CD14-positive monocyte (primary cell): ENCODE measurements at regions not wholly inside any gene's neighbourhood (a gene's known extent, or its start where the extent isn't known, plus 50 kb on each side); places are given as distances from the start of the nearest gene placed in this dataset.

Experiments
- DNase-seq, 3 donors: peaks; one replicate each; pipeline ENCODE4 v3.0.0-alpha.2; 2011 to 2022
- H2AFZ ChIP-seq: 2 replicates; pipeline ENCODE4 v1.6.0; 2012; ENCODE audit warnings: mild to moderate bottlenecking, low read depth, low read length, inconsistent platforms; ENCODE audit not compliant: insufficient read depth, poor library complexity, severe bottlenecking
- H3K27ac ChIP-seq, 2 donors: 1 replicate in 1 of 2; 2 replicates in 1 of 2; pipeline ENCODE4 v1.5.1; 2012 to 2013; ENCODE audit warnings: low read length in 2 of 2, control low read depth in 1 of 2, inconsistent platforms in 1 of 2, low read depth in 1 of 2, mild to moderate bottlenecking in 1 of 2
- H3K27me3 ChIP-seq, 2 donors: one replicate each; pipeline versions ENCODE4 v1.6.0 to v1.6.1; 2011 to 2013; ENCODE audit warnings: low read length in 2 of 2; ENCODE audit not compliant: control insufficient read depth in 2 of 2, insufficient read depth in 2 of 2
- H3K36me3 ChIP-seq, 2 donors: replicated peaks in 1 of 2; 1 replicate in 1 of 2; 2 replicates in 1 of 2; pipeline versions ENCODE4 v1.5.1 to v1.6.1; 2012 to 2013; ENCODE audit warnings: low read length in 2 of 2, control low read depth in 1 of 2, inconsistent platforms in 1 of 2, mild to moderate bottlenecking in 1 of 2; ENCODE audit not compliant: insufficient read depth in 2 of 2, control insufficient read depth in 1 of 2
- H3K4me1 ChIP-seq, 2 donors: 1 replicate in 1 of 2; 2 replicates in 1 of 2; pipeline versions ENCODE4 v1.5.1 to v1.6.1; 2012 to 2013; ENCODE audit warnings: low read length in 2 of 2, control low read depth in 1 of 2, inconsistent platforms in 1 of 2, mild to moderate bottlenecking in 1 of 2, moderate library complexity in 1 of 2; ENCODE audit not compliant: insufficient read depth in 2 of 2, control insufficient read depth in 1 of 2
- H3K4me2 ChIP-seq: replicated peaks from 2 replicates; pipeline ENCODE3; 2012; ENCODE audit warnings: low read length, moderate library complexity, mild to moderate bottlenecking; ENCODE audit not compliant: poor library complexity, severe bottlenecking; ENCODE audit errors: extremely low read depth
- H3K4me3 ChIP-seq, 3 experiments: fragments of 200-600 bp in 1 of 3; sonication (generic) in 1 of 3; replicated peaks in 1 of 3; 1 replicate in 2 of 3; 2 replicates in 1 of 3; pipeline ENCODE4 v1.5.1; 2011 to 2013; ENCODE audit warnings: low read length in 3 of 3, mild to moderate bottlenecking in 3 of 3, control low read depth in 2 of 3, low read depth in 2 of 3, inconsistent platforms in 1 of 3, moderate library complexity in 1 of 3
- H3K79me2 ChIP-seq: 2 replicates; pipeline ENCODE4 v1.6.0; 2012; ENCODE audit warnings: mild to moderate bottlenecking, control low read depth, inconsistent platforms, low read length, moderate library complexity; ENCODE audit not compliant: insufficient read depth
- H3K9ac ChIP-seq: 2 replicates; pipeline ENCODE4 v1.6.0; 2017; ENCODE audit warnings: low read length, mild to moderate bottlenecking; ENCODE audit not compliant: insufficient read depth, poor library complexity, severe bottlenecking
- H3K9me3 ChIP-seq, 2 donors: replicated peaks in 1 of 2; 1 replicate in 1 of 2; 2 replicates in 1 of 2; pipeline versions ENCODE4 v1.5.1 to v1.6.1; 2012 to 2013; ENCODE audit warnings: low read length in 2 of 2, control low read depth in 1 of 2; ENCODE audit not compliant: control insufficient read depth in 1 of 2, insufficient read depth in 1 of 2
- H4K20me1 ChIP-seq: 2 replicates; pipeline ENCODE4 v1.6.0; 2012; ENCODE audit warnings: mild to moderate bottlenecking, low read length, control low read depth, moderate library complexity; ENCODE audit not compliant: insufficient read depth
- H3K27ac Mint-ChIP-seq, 7 donors: one replicate each; pipeline ENCODE4 v1.8.0; 2020; ENCODE audit warnings: mild to moderate bottlenecking in 7 of 7, mixed read lengths in 7 of 7, moderate library complexity in 6 of 7, inconsistent platforms in 2 of 7
- H3K27me3 Mint-ChIP-seq, 3 donors: one replicate each; pipeline ENCODE4 v1.8.0; 2021 to 2022; ENCODE audit warnings: low read depth in 3 of 3, mild to moderate bottlenecking in 3 of 3, mixed read lengths in 3 of 3, moderate library complexity in 3 of 3, inconsistent platforms in 1 of 3
- H3K36me3 Mint-ChIP-seq, 2 donors: one replicate each; pipeline ENCODE4 v1.8.0; 2020; ENCODE audit warnings: mixed read lengths in 2 of 2, inconsistent platforms in 1 of 2, mild to moderate bottlenecking in 1 of 2
- H3K4me1 Mint-ChIP-seq: one replicate; pipeline ENCODE4 v1.8.0; 2020; ENCODE audit warnings: mild to moderate bottlenecking, mixed read lengths
- H3K4me3 Mint-ChIP-seq, 2 donors: one replicate each; pipeline ENCODE4 v1.8.0; 2020; ENCODE audit warnings: mild to moderate bottlenecking in 2 of 2, mixed read lengths in 2 of 2, moderate library complexity in 1 of 2
- H3K9me3 Mint-ChIP-seq, 7 donors: one replicate each; pipeline ENCODE4 v1.8.0; 2020 to 2022; ENCODE audit warnings: mixed read lengths in 7 of 7, mild to moderate bottlenecking in 6 of 7, moderate library complexity in 6 of 7, inconsistent platforms in 2 of 7
- CTCF ChIP-seq: fragments of 200-600 bp; IDR thresholded peaks from one replicate; pipeline ENCODE4 v1.8.0; 2022; ENCODE audit warnings: antibody characterized with exemption, mild to moderate bottlenecking
- WGBS: methylation state at CpG from one replicate; pipeline ENCODE4 v1.1.5; 2013; ENCODE audit warnings: missing lambda C conversion rate; ENCODE audit not compliant: insufficient coverage; 5-methylcytosine and 5-hydroxymethylcytosine counted together
- intact Hi-C, 2 donors: fragments of 100-400 bp; cut with micrococcal nuclease; formaldehyde crosslinking; loops; one replicate each; pipeline versions ENCODE4 v1.15.0 to v1.15.1; 2023

DNA sequence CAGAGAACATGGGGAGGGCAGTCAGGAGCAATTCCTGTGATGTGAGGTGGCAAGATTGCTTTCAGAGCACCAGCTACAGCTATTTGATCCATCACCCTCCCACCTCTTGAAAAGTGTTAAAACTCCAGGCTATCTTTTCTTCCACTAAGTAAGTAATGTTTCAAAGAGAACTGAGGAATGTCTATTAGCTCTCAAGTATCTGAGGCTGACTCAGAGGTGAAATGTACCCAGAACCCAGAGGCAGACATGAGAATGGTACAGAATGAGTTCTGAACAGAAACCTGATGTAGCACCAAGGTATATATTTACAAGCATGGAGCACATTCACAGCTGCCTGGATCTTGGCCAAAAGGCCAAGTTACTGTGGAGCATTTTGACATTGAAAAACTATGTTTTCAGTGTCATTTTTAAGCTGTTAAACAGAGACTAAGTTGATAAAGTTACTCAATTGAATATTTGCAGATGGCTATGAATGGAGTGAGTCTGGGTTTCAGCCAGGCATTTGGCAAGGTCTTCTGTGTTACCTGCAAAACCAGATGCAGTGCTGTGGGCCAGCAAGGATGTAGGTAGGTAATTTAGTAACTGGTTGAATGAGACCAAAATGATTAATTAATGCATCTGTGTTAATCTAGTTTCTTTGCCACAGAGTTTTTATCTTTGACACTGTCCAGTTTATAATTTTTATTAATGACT lies 227.7 kb upstream of the CD96 start:
- Histone ChIP-seq H3K4me3 (no peak overlapping the region), H3K27me3 (no peaks in the 10 kb centered on the region), H3K9ac (no peak overlapping the region), H4K20me1 (no peaks in the 10 kb centered on the region), H3K4me2 (no peak overlapping the region), H2AFZ (no peak overlapping the region), H3K36me3 (no peaks in the 10 kb centered on the region), H3K4me1 (no peaks in the 10 kb centered on the region), H3K27ac (no peak overlapping the region), H3K79me2 (no peaks in the 10 kb centered on the region), H3K9me3 (no peaks in the 10 kb centered on the region)
- no peak overlapping the region for H3K4me3 Mint-ChIP-seq
- H3K9me3 Mint-ChIP-seq: peaks cover 0 to 4% (median 0%) of the 10 kb centered on the region in 7 donors
- intact Hi-C loops: no loop called here
- no peak for TF ChIP-seq CTCF
- H3K27ac Mint-ChIP-seq: no peak overlapping the region
- H3K4me1 Mint-ChIP-seq: peaks cover 11% of the 10 kb centered on the region
- no peak for DNase-seq
- no peaks in the 10 kb centered on the region for H3K36me3 Mint-ChIP-seq
- H3K27me3 Mint-ChIP-seq: peaks cover 0 to 1% (median 0%) of the 10 kb centered on the region in 3 donors

DNA sequence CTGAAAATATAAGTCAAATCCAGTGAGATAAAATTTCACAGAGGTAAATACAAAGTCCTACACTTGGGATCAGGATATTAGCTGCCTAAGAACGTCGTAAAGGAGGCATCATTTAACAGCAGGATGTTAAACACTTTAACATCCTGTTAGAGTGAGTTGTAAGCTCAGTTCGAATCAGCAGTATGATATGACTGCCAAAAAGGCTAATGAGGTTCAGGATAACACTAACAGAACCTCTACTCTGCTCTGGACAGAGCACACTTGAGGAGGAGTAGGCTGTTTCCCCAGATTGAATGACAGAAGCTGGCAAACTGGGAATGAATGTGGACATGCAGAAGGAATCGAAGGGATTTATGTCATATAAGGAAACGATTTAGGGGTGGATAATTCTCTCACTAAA lies 227.1 kb upstream of the CD96 start:
- Mint-ChIP-seq H3K27ac (no peak overlapping the region), H3K36me3 (no peaks in the 10 kb centered on the region), H3K4me1 (peaks cover 11% of the 10 kb centered on the region), H3K9me3 (peaks cover 0 to 4% (median 0%) of the 10 kb centered on the region in 7 donors), H3K4me3 (no peak overlapping the region), H3K27me3 (peaks cover 0 to 1% (median 0%) of the 10 kb centered on the region in 3 donors)
- H4K20me1 ChIP-seq: no peaks in the 10 kb centered on the region
- H3K4me1 ChIP-seq: no peaks in the 10 kb centered on the region
- H3K4me2 ChIP-seq: no peak overlapping the region
- no peak for DNase-seq
- H3K27ac ChIP-seq: no peak overlapping the region
- no peaks in the 10 kb centered on the region for H3K36me3 ChIP-seq
- WGBS: 63% methylated on average over 4 of the region's 5 CpGs
- no peak overlapping the region for H2AFZ ChIP-seq
- TF ChIP-seq CTCF: no peak
- intact Hi-C loops: no loop called here
- no peaks in the 10 kb centered on the region for H3K9me3 ChIP-seq
- no peak overlapping the region for H3K9ac ChIP-seq
- H3K4me3 ChIP-seq: no peak overlapping the region
- H3K27me3 ChIP-seq: no peaks in the 10 kb centered on the region
- H3K79me2 ChIP-seq: no peaks in the 10 kb centered on the region
